ENCODE measurements at regions not wholly inside any gene's neighbourhood (a gene's known extent, or its start where the extent isn't known, plus 50 kb on each side); places are given as distances from the start of the nearest gene placed in this dataset.

GRCh38 chr3:116767726-116768125 lies 58.1 kb downstream of the TUSC7 start:
- Histone ChIP-seq H3K4me3 (no peak overlapping the region), H3K9me3 (no peaks in the 10 kb centered on the region), H3K36me3 (no peaks in the 10 kb centered on the region), H3K27me3 (no peaks in the 10 kb centered on the region), H3K4me1 (no peaks in the 10 kb centered on the region), H3K27ac (no peak overlapping the region)
- no peak for DNase-seq (ENCODE audit: extremely low spot score in 2 of 2)
- TF ChIP-seq CTCF (IDR thresholded peaks at IDR 0.05) (no peak), POLR2A (IDR thresholded peaks at IDR 0.05) (no peak), POLR2AphosphoS5 (IDR thresholded peaks at IDR 0.05; ENCODE audit: insufficient read depth in 1 of 2, low read depth in 1 of 2) (no peak)
- intact Hi-C loops (cut with DNase I), result no loop called here

- Histone ChIP-seq H3K36me3 (no peaks in the 10 kb centered on the region), H3K4me1 (no peaks in the 10 kb centered on the region), H3K9me3 (no peaks in the 10 kb centered on the region), H3K27me3 (no peaks in the 10 kb centered on the region), H3K4me3 (no peak overlapping the region), H3K27ac (no peak overlapping the region)
- intact Hi-C loops (cut with DNase I), result loop anchor here (10.0 kb wide), 1 partner anchor 1864 kb away; no protein-coding TSS in a partner anchor
- no peak for DNase-seq (ENCODE audit: extremely low spot score in 2 of 2)
- TF ChIP-seq CTCF (IDR thresholded peaks at IDR 0.05) (peak; percentile 40 to 73 (median 66)), POLR2A (IDR thresholded peaks at IDR 0.05) (no peak), POLR2AphosphoS5 (IDR thresholded peaks at IDR 0.05; ENCODE audit: insufficient read depth in 1 of 2, low read depth in 1 of 2) (no peak)
Measured at GRCh38 chr3:116770815-116771450, 61.4 kb downstream of the TUSC7 start.

GRCh38 chr3:116776880-116777785 lies 67.6 kb downstream of the TUSC7 start:
- Histone ChIP-seq H3K9me3 (no peaks in the 10 kb centered on the region), H3K4me3 (no peak overlapping the region), H3K4me1 (no peaks in the 10 kb centered on the region), H3K27ac (no peak overlapping the region), H3K36me3 (no peaks in the 10 kb centered on the region), H3K27me3 (no peaks in the 10 kb centered on the region)
- intact Hi-C loops (cut with DNase I), result loop anchor here (10.0 kb wide), 1 partner anchor 1858 kb away; no protein-coding TSS in a partner anchor
- TF ChIP-seq POLR2A (IDR thresholded peaks at IDR 0.05) (no peak), POLR2AphosphoS5 (IDR thresholded peaks at IDR 0.05; ENCODE audit: insufficient read depth in 1 of 2, low read depth in 1 of 2) (no peak)
- no peak for DNase-seq (ENCODE audit: extremely low spot score in 2 of 2)

GRCh38 chr3:116785226-116785625 lies 75.6 kb downstream of the TUSC7 start:
- Histone ChIP-seq H3K27ac (no peak overlapping the region), H3K27me3 (no peaks in the 10 kb centered on the region), H3K4me1 (no peaks in the 10 kb centered on the region), H3K4me3 (no peak overlapping the region), H3K36me3 (no peaks in the 10 kb centered on the region), H3K9me3 (no peaks in the 10 kb centered on the region)
- TF ChIP-seq POLR2AphosphoS5 (IDR thresholded peaks at IDR 0.05; ENCODE audit: insufficient read depth in 1 of 2, low read depth in 1 of 2) (no peak), POLR2A (IDR thresholded peaks at IDR 0.05) (no peak), CTCF (IDR thresholded peaks at IDR 0.05) (no peak)
- DNase-seq (ENCODE audit: extremely low spot score in 2 of 2), result no peak
- intact Hi-C loops (cut with DNase I), result no loop called here

- Histone ChIP-seq H3K27ac (no peak overlapping the region), H3K36me3 (no peaks in the 10 kb centered on the region), H3K27me3 (no peaks in the 10 kb centered on the region), H3K4me3 (no peak overlapping the region), H3K9me3 (no peaks in the 10 kb centered on the region), H3K4me1 (no peaks in the 10 kb centered on the region)
- DNase-seq (ENCODE audit: extremely low spot score in 2 of 2), result no peak
- intact Hi-C loops (cut with DNase I), result no loop called here
- TF ChIP-seq POLR2AphosphoS5 (IDR thresholded peaks at IDR 0.05; ENCODE audit: insufficient read depth in 1 of 2, low read depth in 1 of 2), result no peak
Measured at GRCh38 chr3:116802651-116803050, 93.1 kb downstream of the TUSC7 start.
